PC-9 (cell line): ENCODE measurements at regions not wholly inside any gene's neighbourhood (a gene's known extent, or its start where the extent isn't known, plus 50 kb on each side); places are given as distances from the start of the nearest gene placed in this dataset.

Source experiments
- CTCF ChIP-seq: fragments of 200-600 bp; sonication (generic); conservative IDR thresholded peaks from 2 replicates; pipeline ENCODE4 v1.6.1; 2017; ENCODE audit warnings: mixed run types, antibody characterized with exemption, mild to moderate bottlenecking, moderate library complexity
- EZH2 ChIP-seq: fragments of 200-600 bp; sonication (generic); IDR thresholded peaks from 2 replicates; pipeline ENCODE4 v1.8.0; 2017; ENCODE audit warnings: antibody characterized with exemption, low read depth

GRCh38 chr1:30522031-30523004 is 201.1 kb downstream of the MATN1 start:
- TF ChIP-seq CTCF (no peak), EZH2 (no peak)
